Left lung (tissue), 4 donors: ENCODE measurements at regions not wholly inside any gene's neighbourhood (a gene's known extent, or its start where the extent isn't known, plus 50 kb on each side); places are given as distances from the start of the nearest gene placed in this dataset.

Source experiments
- ATAC-seq: fragments of 200-7000 bp; cut with Tn5 transposase; one replicate; pipeline ENCODE4 v1.9.1; 2020; ENCODE audit warnings: moderate library complexity
- DNase-seq, 4 donors: peaks; one replicate each; pipeline ENCODE4 v3.0.0-alpha.2; 2013 to 2020
- H3K27ac ChIP-seq, 2 donors: fragments of 200-600 bp; sonication (generic) in 1 of 2; one replicate each; pipeline versions ENCODE4 v1.5.0 to v1.8.0; 2020 to 2021
- H3K27me3 ChIP-seq, 2 donors: fragments of 200-600 bp; sonication (generic) in 1 of 2; one replicate each; pipeline versions ENCODE4 v1.5.0 to v1.8.0; 2020 to 2021
- H3K36me3 ChIP-seq, 2 donors: fragments of 200-600 bp; sonication (generic) in 1 of 2; one replicate each; pipeline versions ENCODE4 v1.5.0 to v1.8.0; 2020 to 2021
- H3K4me1 ChIP-seq, 2 donors: fragments of 200-600 bp; one replicate each; pipeline ENCODE4 v1.8.0; 2021
- H3K4me3 ChIP-seq, 2 donors: fragments of 200-600 bp; sonication (generic) in 1 of 2; one replicate each; pipeline versions ENCODE4 v1.5.0 to v1.8.0; 2020 to 2021; ENCODE audit warnings: mild to moderate bottlenecking in 1 of 2
- H3K9me3 ChIP-seq, 2 donors: fragments of 200-600 bp; sonication (generic) in 1 of 2; one replicate each; pipeline versions ENCODE4 v1.5.0 to v1.8.0; 2020 to 2021
- CTCF ChIP-seq, 2 donors: fragments of 200-600 bp; sonication (generic) in 1 of 2; IDR thresholded peaks; one replicate each; pipeline versions ENCODE4 v1.5.0 to v1.8.0; 2021; ENCODE audit warnings: antibody characterized with exemption in 2 of 2
- intact Hi-C, 2 donors: fragments of 100-400 bp; cut with DNase I; formaldehyde crosslinking; loops; one replicate each; pipeline versions ENCODE4 v1.11.2 to v1.14.2; 2022
- donor health status: DM: no; HTN: yes; CAD: no.
- donor health status: DM: no; HTN: no; CAD: no.

GRCh38 chr1:59045636-59046035 lies 251.3 kb upstream of the FGGY start:
- DNase-seq (no peak), ATAC-seq (no peak)
- Histone ChIP-seq H3K27ac (no peak overlapping the region), H3K4me1 (peaks cover 0 to 20% of the 10 kb centered on the region in 2 donors), H3K4me3 (no peak overlapping the region), H3K27me3 (no peaks in the 10 kb centered on the region), H3K36me3 (no peaks in the 10 kb centered on the region), H3K9me3 (no peaks in the 10 kb centered on the region)
- intact Hi-C loops = no loop called here
- TF ChIP-seq CTCF (IDR thresholded peaks at IDR 0.05) = no peak

DNA sequence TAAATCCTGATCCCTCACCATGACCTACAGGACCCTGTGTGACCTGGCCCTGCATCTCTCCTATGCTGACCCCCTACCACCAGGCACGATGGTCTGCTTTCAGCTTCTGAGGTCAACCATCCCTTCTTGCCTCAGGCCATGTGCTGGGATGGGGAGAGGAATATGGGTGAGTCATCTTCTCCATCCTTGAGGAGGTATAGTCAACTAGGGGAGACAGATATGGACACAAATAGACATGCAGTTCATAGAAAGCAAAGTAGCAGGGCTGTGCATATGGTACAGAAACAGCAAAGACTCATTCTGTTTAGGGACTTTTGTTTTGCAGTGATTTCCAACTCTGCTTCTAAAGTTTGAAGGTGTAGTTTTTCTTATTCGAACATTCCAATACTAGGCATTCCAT lies 250.8 kb upstream of the FGGY start:
- Histone ChIP-seq H3K4me1 (peaks cover 0 to 20% of the 10 kb centered on the region in 2 donors), H3K36me3 (no peaks in the 10 kb centered on the region), H3K27ac (no peak overlapping the region), H3K27me3 (no peaks in the 10 kb centered on the region), H3K4me3 (no peak overlapping the region), H3K9me3 (no peaks in the 10 kb centered on the region)
- DNase-seq (no peak), ATAC-seq (no peak)
- intact Hi-C loops = no loop called here
- TF ChIP-seq CTCF (IDR thresholded peaks at IDR 0.05) = no peak

DNA sequence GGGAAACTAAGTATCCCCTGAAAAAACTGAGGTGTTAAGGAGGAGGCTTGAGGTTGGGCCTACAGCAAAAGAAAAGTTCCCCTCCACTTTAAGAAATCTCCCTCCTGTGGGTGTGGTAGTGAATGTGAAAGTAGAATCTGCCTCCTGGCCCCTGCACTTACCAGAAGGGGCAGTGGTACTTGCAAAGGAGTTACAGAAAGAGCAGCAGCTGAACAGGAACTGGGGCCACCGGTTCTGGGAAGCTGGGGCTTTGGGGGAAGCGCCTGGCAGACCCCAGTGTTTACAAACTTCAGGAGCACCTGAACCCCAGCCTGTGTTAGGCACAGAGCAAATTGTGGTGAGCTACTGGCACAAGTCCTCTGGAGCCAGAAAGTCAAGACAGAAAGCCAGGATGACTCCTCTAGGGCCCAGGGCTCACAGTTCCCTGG lies 250.2 kb upstream of the FGGY start:
- intact Hi-C loops = no loop called here
- no peaks in the 10 kb centered on the region for H3K9me3 ChIP-seq

DNA sequence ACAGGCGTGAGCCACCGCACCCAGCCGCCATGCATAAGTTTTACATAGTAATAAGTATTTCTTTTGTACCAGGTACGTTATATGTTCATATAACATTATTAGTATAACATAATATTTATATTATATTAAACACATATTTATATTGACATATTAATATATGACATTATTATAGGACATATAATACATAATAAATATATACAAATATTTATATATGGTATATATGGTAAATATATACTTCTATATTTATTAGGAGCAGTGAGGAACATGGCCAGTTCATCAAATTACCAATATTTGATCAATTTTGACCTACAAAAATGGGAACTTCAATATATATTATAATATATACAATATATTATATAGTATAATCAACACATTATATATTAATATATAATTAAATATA lies 245.9 kb upstream of the FGGY start:
- peaks cover 0 to 12% of the 10 kb centered on the region in 2 donors for H3K4me1 ChIP-seq
- H3K4me3 ChIP-seq = no peak overlapping the region
- H3K27ac ChIP-seq = no peak overlapping the region
- H3K36me3 ChIP-seq = no peaks in the 10 kb centered on the region
- intact Hi-C loops = no loop called here
- no peaks in the 10 kb centered on the region for H3K27me3 ChIP-seq
- TF ChIP-seq CTCF (IDR thresholded peaks at IDR 0.05) = no peak
- ATAC-seq = no peak
- no peak for DNase-seq
- H3K9me3 ChIP-seq = no peaks in the 10 kb centered on the region

More for the DNA sequence above, 250.2 kb upstream of the FGGY start:
- peaks cover 0 to 20% of the 10 kb centered on the region in 2 donors for H3K4me1 ChIP-seq
- no peak for TF ChIP-seq CTCF (IDR thresholded peaks at IDR 0.05)
- H3K27ac ChIP-seq = peak overlapping the region in 1 of 2 donors; percentile 30
- H3K4me3 ChIP-seq = no peak overlapping the region
- no peaks in the 10 kb centered on the region for H3K36me3 ChIP-seq
- H3K27me3 ChIP-seq = no peaks in the 10 kb centered on the region
- ATAC-seq (peak; percentile 40), DNase-seq (no peak)

- Histone ChIP-seq H3K27me3 (no peaks in the 10 kb centered on the region), H3K27ac (no peak overlapping the region), H3K4me1 (peaks cover 0 to 6% of the 10 kb centered on the region in 2 donors), H3K9me3 (no peaks in the 10 kb centered on the region), H3K4me3 (no peak overlapping the region), H3K36me3 (no peaks in the 10 kb centered on the region)
- no peak for TF ChIP-seq CTCF (IDR thresholded peaks at IDR 0.05)
- intact Hi-C loops = no loop called here
- peak; percentile 78 for ATAC-seq
- peak in 2 of 4 donors; percentile 48 to 72 for DNase-seq
Observed at GRCh38 chr1:59052166-59052590, 244.7 kb upstream of the FGGY start.
